ENCODE measurements at regions not wholly inside any gene's neighbourhood (a gene's known extent, or its start where the extent isn't known, plus 50 kb on each side); places are given as distances from the start of the nearest gene placed in this dataset.

DNA sequence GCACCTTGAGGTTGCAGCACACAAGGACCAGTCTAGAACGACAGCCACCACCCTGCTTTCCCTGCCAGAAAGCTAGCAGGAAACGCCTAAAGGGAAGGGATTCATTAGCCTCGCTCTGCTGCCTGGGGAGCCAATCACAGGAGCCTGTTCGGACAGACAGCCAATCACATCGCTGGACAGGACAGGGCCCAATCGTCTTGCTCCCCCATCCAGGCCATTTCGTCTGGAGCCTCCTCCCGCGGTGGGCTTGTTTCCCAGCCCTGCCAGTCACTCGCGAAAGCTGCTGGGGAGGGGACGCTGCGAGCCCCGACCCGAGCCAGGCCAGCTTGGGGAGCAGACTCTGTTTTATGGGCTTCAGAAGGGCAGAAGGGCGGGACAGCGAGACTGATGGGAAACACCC is 79.8 kb upstream of the NCAM1 start:
- no peak overlapping the region for H2BK12ac ChIP-seq (ENCODE audit: low read length)
- no CpG with 5 or more reads among the region's 17 CpGs for WGBS, 2 donors (ENCODE audit: extremely low coverage in 2 of 2, insufficient read length in 2 of 2, insufficient replicate concordance in 1 of 2)
- H3K9me3 ChIP-seq (replicated peaks in 1 of 2; ENCODE audit: control insufficient read depth in 2 of 2, insufficient read depth in 1 of 2, low read depth in 1 of 2, low read length in 2 of 2), result no peaks in the 10 kb centered on the region
- peak overlapping the region; percentile 6 for H3K18ac ChIP-seq (ENCODE audit: low read length)
- peak overlapping the region; percentile 67 for H3K9ac ChIP-seq (ENCODE audit: low read depth, low read length, poor library complexity)
- H3K4ac ChIP-seq (ENCODE audit: low read length), result no peak overlapping the region
- H4K91ac ChIP-seq (ENCODE audit: low read depth, low read length, poor library complexity), result no peak overlapping the region
- DNase-seq (ENCODE audit: low spot score), result peak; percentile 78
- H2BK15ac ChIP-seq (ENCODE audit: low read length), result no peak overlapping the region
- H3K27ac ChIP-seq (replicated peaks; ENCODE audit: low read length), result no peak overlapping the region
- H2BK5ac ChIP-seq (ENCODE audit: low read length), result no peak overlapping the region
- H3K23ac ChIP-seq (ENCODE audit: low read depth, low read length, poor library complexity), result no peak overlapping the region
- peak overlapping the region; percentile 59 for H3K4me2 ChIP-seq (ENCODE audit: insufficient read depth, low read length, poor library complexity, severe bottlenecking)
- peaks cover 3 to 10% of the 10 kb centered on the region in 2 donors for H3K4me1 ChIP-seq (ENCODE audit: control insufficient read depth in 2 of 2, insufficient read depth in 1 of 2, low read depth in 1 of 2, low read length in 2 of 2)
- H3K79me1 ChIP-seq (ENCODE audit: low read depth, low read length), result no peaks in the 10 kb centered on the region
- H3K14ac ChIP-seq (ENCODE audit: low read length), result no peak overlapping the region
- no peak overlapping the region for H4K8ac ChIP-seq (ENCODE audit: low read depth, low read length)
- H2BK120ac ChIP-seq (ENCODE audit: low read depth, low read length), result no peak overlapping the region
- no peaks in the 10 kb centered on the region for H3K36me3 ChIP-seq (replicated peaks in 1 of 2; ENCODE audit: control insufficient read depth in 2 of 2, insufficient read depth in 2 of 2, low read length in 2 of 2)
- H2AFZ ChIP-seq (ENCODE audit: low read length), result no peak overlapping the region
- H3K27me3 ChIP-seq (ENCODE audit: control insufficient read depth in 3 of 3, insufficient read depth in 3 of 3, low read depth in 1 of 3, low read length in 3 of 3), result no peaks in the 10 kb centered on the region
- H3K4me3 ChIP-seq (ENCODE audit: low read length in 2 of 2), result peak overlapping the region in 1 of 2 donors; percentile 74
- H2AK5ac ChIP-seq (ENCODE audit: low read depth, low read length), result no peak overlapping the region

DNA sequence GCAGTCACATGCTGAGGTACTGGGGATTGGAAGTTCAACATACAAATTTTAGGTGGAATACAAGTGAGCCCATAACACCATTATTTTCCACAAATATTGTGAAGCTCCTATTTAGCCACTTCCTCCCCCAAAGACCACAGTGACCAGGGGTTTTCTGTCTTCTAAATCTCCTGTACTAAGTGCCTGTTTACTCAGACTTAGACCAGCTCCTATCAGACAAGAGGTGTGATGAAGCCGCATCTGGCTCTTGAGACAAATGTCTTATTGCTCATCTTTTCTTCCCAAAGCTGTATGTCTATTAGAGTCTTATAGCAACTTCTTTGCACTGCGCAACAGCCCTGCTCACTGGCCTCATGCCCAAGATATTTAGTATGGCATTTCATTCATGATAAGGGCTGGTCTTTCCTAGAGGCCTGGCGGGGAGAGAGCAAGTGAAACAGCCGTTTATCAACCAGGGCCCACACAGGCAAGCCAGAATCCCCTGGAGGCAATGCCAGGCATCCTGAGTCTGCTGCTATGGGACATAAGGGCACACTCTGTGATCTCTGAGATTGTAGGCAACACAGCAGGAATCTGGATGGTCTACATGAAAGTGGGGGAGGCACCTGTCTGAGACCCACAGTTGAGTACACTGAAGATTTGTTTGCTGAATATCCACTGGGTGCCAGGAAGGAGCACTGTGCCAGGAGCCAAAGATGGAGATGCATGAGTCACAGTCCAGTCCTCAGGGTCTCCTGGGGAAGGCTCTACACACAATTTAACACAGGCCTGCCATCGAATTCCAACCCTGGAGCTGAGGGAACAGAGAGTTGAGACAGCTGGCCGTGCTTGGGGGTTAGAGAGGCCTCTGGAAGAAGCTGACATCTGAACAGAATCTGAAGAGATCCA is 78.5 kb upstream of the NCAM1 start:
- peak overlapping the region; percentile 19 for H2BK15ac ChIP-seq (ENCODE audit: low read length)
- H3K9me3 ChIP-seq (replicated peaks in 1 of 2; ENCODE audit: control insufficient read depth in 2 of 2, insufficient read depth in 1 of 2, low read depth in 1 of 2, low read length in 2 of 2), result no peaks in the 10 kb centered on the region
- no peak overlapping the region for H3K23ac ChIP-seq (ENCODE audit: low read depth, low read length, poor library complexity)
- H3K36me3 ChIP-seq (replicated peaks in 1 of 2; ENCODE audit: control insufficient read depth in 2 of 2, insufficient read depth in 2 of 2, low read length in 2 of 2), result no peaks in the 10 kb centered on the region
- no peak overlapping the region for H2BK120ac ChIP-seq (ENCODE audit: low read depth, low read length)
- H2BK12ac ChIP-seq (ENCODE audit: low read length), result no peak overlapping the region
- no peak overlapping the region for H3K14ac ChIP-seq (ENCODE audit: low read length)
- no peak overlapping the region for H4K91ac ChIP-seq (ENCODE audit: low read depth, low read length, poor library complexity)
- no peaks in the 10 kb centered on the region for H3K79me1 ChIP-seq (ENCODE audit: low read depth, low read length)
- H3K27me3 ChIP-seq (ENCODE audit: control insufficient read depth in 3 of 3, insufficient read depth in 3 of 3, low read depth in 1 of 3, low read length in 3 of 3), result no peaks in the 10 kb centered on the region
- H3K9ac ChIP-seq (ENCODE audit: low read depth, low read length, poor library complexity), result no peak overlapping the region
- no peak overlapping the region for H3K4me2 ChIP-seq (ENCODE audit: insufficient read depth, low read length, poor library complexity, severe bottlenecking)
- H3K18ac ChIP-seq (ENCODE audit: low read length), result no peak overlapping the region
- peaks cover 3 to 8% of the 10 kb centered on the region in 2 donors for H3K4me1 ChIP-seq (ENCODE audit: control insufficient read depth in 2 of 2, insufficient read depth in 1 of 2, low read depth in 1 of 2, low read length in 2 of 2)
- no peak overlapping the region for H2AK5ac ChIP-seq (ENCODE audit: low read depth, low read length)
- no peak overlapping the region for H2BK5ac ChIP-seq (ENCODE audit: low read length)
- no peak overlapping the region for H3K4ac ChIP-seq (ENCODE audit: low read length)
- H4K8ac ChIP-seq (ENCODE audit: low read depth, low read length), result no peak overlapping the region
- no peak for DNase-seq (ENCODE audit: low spot score)
- H3K4me3 ChIP-seq (ENCODE audit: low read length in 2 of 2), result no peak overlapping the region
- WGBS, 2 donors (ENCODE audit: extremely low coverage in 2 of 2, insufficient read length in 2 of 2, insufficient replicate concordance in 1 of 2), result no CpG with 5 or more reads among the region's 6 CpGs
- H3K27ac ChIP-seq (replicated peaks; ENCODE audit: low read length), result no peak overlapping the region
- no peak overlapping the region for H2AFZ ChIP-seq (ENCODE audit: low read length)

DNA sequence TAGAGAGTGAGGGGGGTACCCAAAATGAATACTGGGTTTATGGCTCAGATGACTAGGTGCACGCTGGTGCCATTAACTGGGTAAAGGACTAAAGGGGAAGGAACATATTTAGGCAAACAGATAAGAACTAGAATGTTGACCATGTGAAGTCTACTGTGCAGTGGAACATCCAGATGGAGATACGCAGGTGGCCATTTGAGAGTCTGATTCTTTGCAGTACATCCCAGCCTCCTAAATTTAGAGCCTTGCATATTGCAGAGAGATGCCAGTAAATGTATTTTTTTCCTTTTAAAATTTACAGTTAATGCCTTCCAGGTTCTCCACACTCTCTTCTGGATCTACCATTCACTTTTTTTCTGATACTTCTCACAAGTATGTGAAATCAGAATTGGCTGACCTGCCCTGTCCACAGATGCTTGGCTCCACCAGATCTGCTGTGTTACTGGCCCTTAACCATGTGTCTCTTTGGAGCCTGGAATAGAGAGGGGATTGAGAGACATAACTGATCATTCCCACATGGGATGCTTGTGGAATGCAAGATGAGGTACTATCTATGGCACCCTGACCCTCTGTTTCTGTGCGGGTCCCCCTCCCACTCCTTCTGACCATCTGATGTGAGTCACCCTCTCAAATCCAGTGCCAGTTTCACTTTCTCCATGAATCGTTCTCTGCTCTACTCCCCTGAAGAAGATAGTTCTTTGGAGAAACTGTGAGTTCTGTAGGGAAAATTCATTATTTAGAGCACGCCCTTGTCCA is 77.0 kb upstream of the NCAM1 start:
- DNase-seq (ENCODE audit: low spot score), result no peak
- Histone ChIP-seq H3K27me3 (ENCODE audit: control insufficient read depth in 3 of 3, insufficient read depth in 3 of 3, low read depth in 1 of 3, low read length in 3 of 3) (no peaks in the 10 kb centered on the region), H3K14ac (ENCODE audit: low read length) (no peak overlapping the region), H3K18ac (ENCODE audit: low read length) (no peak overlapping the region), H2BK15ac (ENCODE audit: low read length) (no peak overlapping the region), H3K27ac (replicated peaks; ENCODE audit: low read length) (no peak overlapping the region), H2AFZ (ENCODE audit: low read length) (no peak overlapping the region), H2BK5ac (ENCODE audit: low read length) (no peak overlapping the region), H3K9me3 (replicated peaks in 1 of 2; ENCODE audit: control insufficient read depth in 2 of 2, insufficient read depth in 1 of 2, low read depth in 1 of 2, low read length in 2 of 2) (no peaks in the 10 kb centered on the region), H4K8ac (ENCODE audit: low read depth, low read length) (no peak overlapping the region), H3K4ac (ENCODE audit: low read length) (no peak overlapping the region), H3K4me3 (ENCODE audit: low read length in 2 of 2) (no peak overlapping the region), H3K79me1 (ENCODE audit: low read depth, low read length) (no peaks in the 10 kb centered on the region), H3K23ac (ENCODE audit: low read depth, low read length, poor library complexity) (no peak overlapping the region), H2BK120ac (ENCODE audit: low read depth, low read length) (no peak overlapping the region), H4K91ac (ENCODE audit: low read depth, low read length, poor library complexity) (no peak overlapping the region), H3K36me3 (replicated peaks in 1 of 2; ENCODE audit: control insufficient read depth in 2 of 2, insufficient read depth in 2 of 2, low read length in 2 of 2) (no peaks in the 10 kb centered on the region), H2AK5ac (ENCODE audit: low read depth, low read length) (no peak overlapping the region), H3K4me2 (ENCODE audit: insufficient read depth, low read length, poor library complexity, severe bottlenecking) (no peak overlapping the region), H3K4me1 (ENCODE audit: control insufficient read depth in 2 of 2, insufficient read depth in 1 of 2, low read depth in 1 of 2, low read length in 2 of 2) (peaks cover 0 to 3% of the 10 kb centered on the region in 2 donors), H2BK12ac (ENCODE audit: low read length) (no peak overlapping the region), H3K9ac (ENCODE audit: low read depth, low read length, poor library complexity) (no peak overlapping the region)
- no CpG with 5 or more reads among the region's 5 CpGs for WGBS, 2 donors (ENCODE audit: extremely low coverage in 2 of 2, insufficient read length in 2 of 2, insufficient replicate concordance in 1 of 2)

All from neuronal stem cell (in vitro differentiated cells).